Astrocyte (in vitro differentiated cells and primary cell): ENCODE measurements at regions not wholly inside any gene's neighbourhood (a gene's known extent, or its start where the extent isn't known, plus 50 kb on each side); places are given as distances from the start of the nearest gene placed in this dataset.
"Not testable (repeated sequence)": the region's sequence is repeated elsewhere in the genome, so short reads cannot be mapped to it uniquely, and the experiment has no call there.

Experiments used
- DNase-seq: peaks from one replicate; pipeline ENCODE4 v3.0.0-alpha.2; 2010; ENCODE audit warnings: low read depth
- FAIRE-seq: peaks from 2 replicates; lab custom pipeline; 2011; peaks lifted over from hg19 to GRCh38; lab: Jason Lieb, UNC
- H2AFZ ChIP-seq: 2 replicates; pipeline ENCODE4 v1.6.0; 2012; ENCODE audit warnings: low read depth, low read length, inconsistent platforms
- H3K27ac ChIP-seq: 2 replicates; pipeline ENCODE4 v1.5.1; 2011; ENCODE audit warnings: low read depth, low read length, inconsistent platforms
- H3K27me3 ChIP-seq: 2 replicates; pipeline ENCODE4 v1.6.0; 2011; ENCODE audit warnings: low read length, inconsistent platforms; ENCODE audit not compliant: insufficient read depth
- H3K36me3 ChIP-seq: 2 replicates; pipeline ENCODE4 v1.5.1; 2011; ENCODE audit warnings: low read length, inconsistent platforms; ENCODE audit not compliant: insufficient read depth
- H3K4me1 ChIP-seq: 2 replicates; pipeline ENCODE4 v1.5.1; 2011; ENCODE audit warnings: low read length, inconsistent platforms; ENCODE audit not compliant: insufficient read depth
- H3K4me2 ChIP-seq: 2 replicates; pipeline ENCODE4 v1.6.0; 2012; ENCODE audit warnings: low read length, inconsistent platforms
- H3K4me3 ChIP-seq: 2 replicates; pipeline ENCODE4 v1.5.1; 2011; ENCODE audit warnings: low read depth, mild to moderate bottlenecking, low read length, inconsistent platforms; ENCODE audit not compliant: insufficient read depth
- H3K79me2 ChIP-seq: 2 replicates; pipeline ENCODE4 v1.6.0; 2012; ENCODE audit warnings: mild to moderate bottlenecking, low read length, inconsistent platforms; ENCODE audit not compliant: insufficient read depth
- H3K9ac ChIP-seq: 2 replicates; pipeline ENCODE4 v1.6.0; 2012; ENCODE audit warnings: mild to moderate bottlenecking, low read length, inconsistent platforms
- H3K9me3 ChIP-seq: 2 replicates; pipeline ENCODE4 v1.5.1; 2012; ENCODE audit warnings: low read depth, mild to moderate bottlenecking, low read length, inconsistent platforms; ENCODE audit not compliant: insufficient read depth
- H4K20me1 ChIP-seq: 2 replicates; pipeline ENCODE4 v1.6.0; 2012; ENCODE audit warnings: low read length, inconsistent platforms; ENCODE audit not compliant: insufficient read depth
- H3K27ac Mint-ChIP-seq: one replicate; pipeline ENCODE4 v1.8.0; 2021; ENCODE audit warnings: mild to moderate bottlenecking, mixed read lengths; ENCODE audit not compliant: unreplicated experiment
- H3K27me3 Mint-ChIP-seq: one replicate; pipeline ENCODE4 v1.8.0; 2021; ENCODE audit warnings: low read depth, mixed read lengths; ENCODE audit not compliant: unreplicated experiment
- H3K36me3 Mint-ChIP-seq: one replicate; pipeline ENCODE4 v1.8.0; 2021; ENCODE audit warnings: low read depth, mixed read lengths; ENCODE audit not compliant: unreplicated experiment
- H3K4me1 Mint-ChIP-seq: one replicate; pipeline ENCODE4 v1.8.0; 2021; ENCODE audit warnings: low read depth, mixed read lengths; ENCODE audit not compliant: unreplicated experiment
- H3K4me3 Mint-ChIP-seq: one replicate; pipeline ENCODE4 v1.8.0; 2021; ENCODE audit warnings: mild to moderate bottlenecking, moderate library complexity, mixed read lengths; ENCODE audit not compliant: unreplicated experiment
- H3K9me3 Mint-ChIP-seq: one replicate; pipeline ENCODE4 v1.8.0; 2021; ENCODE audit warnings: mild to moderate bottlenecking, mixed read lengths; ENCODE audit not compliant: unreplicated experiment
- CTCF ChIP-seq: IDR thresholded peaks from 2 replicates; pipeline ENCODE4 v1.5.1; 2011; ENCODE audit warnings: low read depth, mild to moderate bottlenecking, inconsistent platforms, low read length, moderate library complexity; ENCODE audit not compliant: insufficient read depth
- EZH2 ChIP-seq: IDR thresholded peaks from 2 replicates; pipeline ENCODE4 v1.6.1; 2012; ENCODE audit warnings: mild to moderate bottlenecking, low read length, inconsistent platforms; ENCODE audit not compliant: insufficient read depth

GRCh38 chr11:80925321-80925720 is 1484.5 kb upstream of the TENM4 start:
- H2AFZ ChIP-seq: no peak overlapping the region
- Mint-ChIP-seq H3K4me1 (peaks cover 4% of the 10 kb centered on the region), H3K9me3 (peaks cover 3% of the 10 kb centered on the region), H3K27me3 (peaks cover 3% of the 10 kb centered on the region), H3K36me3 (no peaks in the 10 kb centered on the region), H3K27ac (no peak overlapping the region), H3K4me3 (no peak overlapping the region)
- H4K20me1 ChIP-seq: no peaks in the 10 kb centered on the region
- no peaks in the 10 kb centered on the region for H3K4me1 ChIP-seq
- TF ChIP-seq CTCF (no peak), EZH2 (no peak)
- FAIRE-seq (no peak), DNase-seq (no peak)
- H3K27ac ChIP-seq: no peak overlapping the region
- H3K4me3 ChIP-seq: no peak overlapping the region
- H3K79me2 ChIP-seq: no peaks in the 10 kb centered on the region
- H3K27me3 ChIP-seq: no peaks in the 10 kb centered on the region
- H3K4me2 ChIP-seq: no peak overlapping the region
- H3K9ac ChIP-seq: no peak overlapping the region
- no peaks in the 10 kb centered on the region for H3K36me3 ChIP-seq
- no peaks in the 10 kb centered on the region for H3K9me3 ChIP-seq

GRCh38 chr11:80921310-80921709 is 1480.5 kb upstream of the TENM4 start:
- H3K4me1 Mint-ChIP-seq, H3K27me3 Mint-ChIP-seq, H4K20me1 ChIP-seq, H3K9me3 Mint-ChIP-seq, H3K36me3 Mint-ChIP-seq, H3K4me3 ChIP-seq, H3K9me3 ChIP-seq, FAIRE-seq, H3K36me3 ChIP-seq, H3K4me3 Mint-ChIP-seq, H3K9ac ChIP-seq, H3K27me3 ChIP-seq, DNase-seq, H2AFZ ChIP-seq, H3K4me1 ChIP-seq, H3K79me2 ChIP-seq, H3K27ac ChIP-seq, H3K4me2 ChIP-seq, H3K27ac Mint-ChIP-seq: not testable (repeated sequence)

GRCh38 chr11:80916173-80916798 is 1475.5 kb upstream of the TENM4 start:
- H3K27me3 ChIP-seq: no peaks in the 10 kb centered on the region
- H2AFZ ChIP-seq: no peak overlapping the region
- TF ChIP-seq CTCF (no peak), EZH2 (no peak)

More at GRCh38 chr11:80916173-80916798, 1475.5 kb upstream of the TENM4 start:
- Histone ChIP-seq H3K4me3 (no peak overlapping the region), H3K27ac (no peak overlapping the region), H3K4me2 (no peak overlapping the region), H3K36me3 (no peaks in the 10 kb centered on the region), H4K20me1 (no peaks in the 10 kb centered on the region), H3K79me2 (no peaks in the 10 kb centered on the region), H3K9me3 (no peaks in the 10 kb centered on the region), H3K9ac (no peak overlapping the region), H3K4me1 (no peaks in the 10 kb centered on the region)
- no peaks in the 10 kb centered on the region for H3K36me3 Mint-ChIP-seq
- FAIRE-seq: no peak
- H3K9me3 Mint-ChIP-seq: peaks cover 3% of the 10 kb centered on the region
- H3K27ac Mint-ChIP-seq: no peak overlapping the region
- peaks cover 4% of the 10 kb centered on the region for H3K4me1 Mint-ChIP-seq
- no peak for DNase-seq
- H3K4me3 Mint-ChIP-seq: no peak overlapping the region
- no peaks in the 10 kb centered on the region for H3K27me3 Mint-ChIP-seq
